H9 (cell line): ENCODE measurements at regions not wholly inside any gene's neighbourhood (a gene's known extent, or its start where the extent isn't known, plus 50 kb on each side); places are given as distances from the start of the nearest gene placed in this dataset.

Experiments used
- DNase-seq: peaks from one replicate; pipeline ENCODE4 v3.0.0-alpha.2; 2017
- H2AFZ ChIP-seq: one replicate; pipeline ENCODE4 v1.6.1; 2013; ENCODE audit warnings: mild to moderate bottlenecking, low read length, control low read depth, moderate library complexity
- H2AK5ac ChIP-seq: 2 replicates; pipeline ENCODE4 v1.6.1; 2013; ENCODE audit warnings: low read length, control low read depth, mixed read lengths; ENCODE audit not compliant: insufficient read length
- H2BK120ac ChIP-seq: one replicate; pipeline ENCODE4 v1.6.1; 2013; ENCODE audit warnings: low read depth, mild to moderate bottlenecking, low read length, control low read depth, inconsistent platforms; ENCODE audit not compliant: poor library complexity, severe bottlenecking
- H2BK12ac ChIP-seq: 2 replicates; pipeline ENCODE4 v1.6.1; 2013; ENCODE audit warnings: low read length, control low read depth, mixed read lengths, low read depth; ENCODE audit not compliant: insufficient read length
- H2BK15ac ChIP-seq: 2 replicates; pipeline ENCODE4 v1.6.1; 2013; ENCODE audit warnings: low read depth, low read length, control low read depth
- H2BK20ac ChIP-seq: one replicate; pipeline ENCODE4 v1.6.1; 2013; ENCODE audit warnings: low read depth, mild to moderate bottlenecking, low read length, control low read depth, inconsistent platforms; ENCODE audit not compliant: poor library complexity, severe bottlenecking
- H2BK5ac ChIP-seq: 2 replicates; pipeline ENCODE4 v1.6.1; 2013; ENCODE audit warnings: low read length, control low read depth, mixed read lengths; ENCODE audit not compliant: insufficient read length
- H3K14ac ChIP-seq: 2 replicates; pipeline ENCODE4 v1.6.1; 2013; ENCODE audit warnings: low read length, control low read depth; ENCODE audit not compliant: insufficient read depth
- H3K18ac ChIP-seq: 2 replicates; pipeline ENCODE4 v1.6.1; 2013; ENCODE audit warnings: low read depth, mild to moderate bottlenecking, mixed read lengths, low read length, control low read depth; ENCODE audit not compliant: insufficient read length
- H3K23ac ChIP-seq: 2 replicates; pipeline ENCODE4 v1.6.1; 2013; ENCODE audit warnings: low read length, control low read depth, mixed read lengths, low read depth; ENCODE audit not compliant: insufficient read length
- H3K23me2 ChIP-seq: 2 replicates; pipeline ENCODE4 v1.6.1; 2013; ENCODE audit warnings: low read depth, mild to moderate bottlenecking, mixed read lengths, low read length, control low read depth; ENCODE audit not compliant: insufficient read length, poor library complexity, severe bottlenecking
- H3K27ac ChIP-seq: 2 replicates; pipeline ENCODE4 v1.5.1; 2013; ENCODE audit warnings: low read length, control low read depth, mixed read lengths, low read depth; ENCODE audit not compliant: insufficient read length
- H3K27me3 ChIP-seq: 2 replicates; pipeline ENCODE4 v1.6.1; 2013; ENCODE audit warnings: low read length, control low read depth, inconsistent platforms; ENCODE audit not compliant: insufficient read depth
- H3K4ac ChIP-seq: 2 replicates; pipeline ENCODE4 v1.6.1; 2013; ENCODE audit warnings: low read depth, mild to moderate bottlenecking, control low read depth, inconsistent platforms, low read length, moderate library complexity
- H3K4me1 ChIP-seq: 2 replicates; pipeline ENCODE4 v1.6.1; 2013; ENCODE audit warnings: low read length, control low read depth, inconsistent platforms; ENCODE audit not compliant: insufficient read depth
- H3K4me2 ChIP-seq: 2 replicates; pipeline ENCODE4 v1.6.1; 2013; ENCODE audit warnings: low read length, control low read depth, mixed read lengths; ENCODE audit not compliant: insufficient read length, insufficient read depth
- H3K56ac ChIP-seq: 2 replicates; pipeline ENCODE4 v1.6.1; 2013; ENCODE audit warnings: low read depth, mild to moderate bottlenecking, mixed read lengths, low read length, control low read depth; ENCODE audit not compliant: insufficient read length
- H3K79me1 ChIP-seq: 2 replicates; pipeline ENCODE4 v1.6.1; 2013; ENCODE audit warnings: low read depth, mild to moderate bottlenecking, moderate library complexity, low read length, control low read depth, inconsistent platforms; ENCODE audit not compliant: insufficient read depth, poor library complexity, severe bottlenecking
- H3K79me2 ChIP-seq: 2 replicates; pipeline ENCODE4 v1.6.1; 2013; ENCODE audit warnings: low read length, control low read depth, inconsistent platforms; ENCODE audit not compliant: insufficient read depth
- H3K9ac ChIP-seq: 2 replicates; pipeline ENCODE4 v1.6.1; 2013; ENCODE audit warnings: low read length, control low read depth, mixed read lengths; ENCODE audit not compliant: insufficient read length; ENCODE audit errors: extremely low read depth
- H3K9me3 ChIP-seq: one replicate; pipeline ENCODE4 v1.6.1; 2013; ENCODE audit warnings: low read depth, low read length, inconsistent platforms; ENCODE audit not compliant: control insufficient read depth
- H3T11ph ChIP-seq: one replicate; pipeline ENCODE4 v1.6.1; 2013; ENCODE audit warnings: mild to moderate bottlenecking, low read length, control low read depth, inconsistent platforms
- H4K20me1 ChIP-seq: one replicate; pipeline ENCODE4 v1.6.1; 2013; ENCODE audit not compliant: control insufficient read depth, insufficient read length, insufficient read depth
- H4K5ac ChIP-seq: 2 replicates; pipeline ENCODE4 v1.6.1; 2013; ENCODE audit warnings: low read depth, mild to moderate bottlenecking, mixed read lengths, low read length, control low read depth; ENCODE audit not compliant: insufficient read length
- H4K8ac ChIP-seq: replicated peaks from 2 replicates; pipeline ENCODE4 v1.6.1; 2013; ENCODE audit warnings: low read length, control low read depth, mixed read lengths, low read depth; ENCODE audit not compliant: insufficient read length
- H4K91ac ChIP-seq: 2 replicates; pipeline ENCODE4 v1.6.1; 2013; ENCODE audit warnings: low read depth, mild to moderate bottlenecking, moderate library complexity, mixed read lengths, low read length, control low read depth; ENCODE audit not compliant: insufficient read length
- H3K27ac Mint-ChIP-seq, 3 experiments: 2 replicates in 2 of 3; 3 replicates in 1 of 3; pipeline ENCODE4 v1.8.0; 2020 to 2021; ENCODE audit warnings: mixed read lengths in 3 of 3, mild to moderate bottlenecking in 1 of 3, moderate library complexity in 1 of 3
- H3K27me3 Mint-ChIP-seq: 2 replicates; pipeline ENCODE4 v1.8.0; 2021; ENCODE audit warnings: low read depth, mild to moderate bottlenecking, moderate library complexity, mixed read lengths
- H3K36me3 Mint-ChIP-seq, 3 experiments: 2 replicates in 2 of 3; 3 replicates in 1 of 3; pipeline ENCODE4 v1.8.0; 2020 to 2021; ENCODE audit warnings: low read depth in 3 of 3, mixed read lengths in 3 of 3; ENCODE audit not compliant: insufficient read depth in 1 of 3
- H3K4me1 Mint-ChIP-seq, 2 experiments: 2 replicates each; pipeline ENCODE4 v1.8.0; 2020; ENCODE audit warnings: mixed read lengths in 2 of 2
- H3K4me3 Mint-ChIP-seq, 2 experiments: 2 replicates in 1 of 2; 3 replicates in 1 of 2; pipeline ENCODE4 v1.8.0; 2020 to 2021; ENCODE audit warnings: mild to moderate bottlenecking in 2 of 2, mixed read lengths in 2 of 2, moderate library complexity in 1 of 2
- H3K9me3 Mint-ChIP-seq, 2 experiments: 2 replicates in 1 of 2; 3 replicates in 1 of 2; pipeline ENCODE4 v1.8.0; 2020; ENCODE audit warnings: mild to moderate bottlenecking in 2 of 2, mixed read lengths in 2 of 2, moderate library complexity in 1 of 2
- CTCF ChIP-seq: fragments of 200-600 bp; sonication (generic); conservative IDR thresholded peaks from 3 replicates; pipeline ENCODE4 v1.8.0; 2021; ENCODE audit warnings: antibody characterized with exemption, mild to moderate bottlenecking
- WGBS: extraction: QIAGEN DNeasy Blood & Tissue Kit; methylation state at CpG from one replicate; pipeline ENCODE4 v1.1.7; 2013; ENCODE audit warnings: missing lambda C conversion rate, low lambda C conversion rate, mixed read lengths; ENCODE audit not compliant: insufficient read length; ENCODE audit errors: extremely low coverage; 5-methylcytosine and 5-hydroxymethylcytosine counted together

- no peak overlapping the region for H3K4me2 ChIP-seq
- Mint-ChIP-seq H3K9me3 (no peaks in the 10 kb centered on the region), H3K4me1 (no peaks in the 10 kb centered on the region), H3K27me3 (no peaks in the 10 kb centered on the region), H3K4me3 (no peak overlapping the region), H3K36me3 (no peaks in the 10 kb centered on the region), H3K27ac (no peak overlapping the region)
- no peak overlapping the region for H2BK15ac ChIP-seq
- DNase-seq = no peak
- no peaks in the 10 kb centered on the region for H3K79me1 ChIP-seq
- no peak overlapping the region for H3T11ph ChIP-seq
- H2BK12ac ChIP-seq = no peak overlapping the region
- no peak for TF ChIP-seq CTCF
- no peak overlapping the region for H2BK120ac ChIP-seq
- no peak overlapping the region for H3K9ac ChIP-seq
- H3K14ac ChIP-seq = no peak overlapping the region
- no peak overlapping the region for H3K23ac ChIP-seq
- H3K9me3 ChIP-seq = no peaks in the 10 kb centered on the region
- H3K18ac ChIP-seq = no peak overlapping the region
- no peak overlapping the region for H4K91ac ChIP-seq
- H3K4me1 ChIP-seq = no peaks in the 10 kb centered on the region
- no peak overlapping the region for H3K56ac ChIP-seq
- no peak overlapping the region for H2AFZ ChIP-seq
- no peaks in the 10 kb centered on the region for H4K20me1 ChIP-seq
- no peak overlapping the region for H3K27ac ChIP-seq
- H2BK5ac ChIP-seq = no peak overlapping the region
- H3K27me3 ChIP-seq = no peaks in the 10 kb centered on the region
- H4K8ac ChIP-seq = no peak overlapping the region
- H3K23me2 ChIP-seq = no peaks in the 10 kb centered on the region
- H3K4ac ChIP-seq = no peak overlapping the region
- no peaks in the 10 kb centered on the region for H3K79me2 ChIP-seq
- no CpG with 5 or more reads among the region's 3 CpGs for WGBS
- H2AK5ac ChIP-seq = no peak overlapping the region
- no peak overlapping the region for H4K5ac ChIP-seq
- no peak overlapping the region for H2BK20ac ChIP-seq
Observed at GRCh38 chr7:112634107-112634506, 153.3 kb downstream of the LSMEM1 start.
